Liver (tissue), 7 donors: ENCODE measurements at regions not wholly inside any gene's neighbourhood (a gene's known extent, or its start where the extent isn't known, plus 50 kb on each side); places are given as distances from the start of the nearest gene placed in this dataset.
"Not testable (repeated sequence)": the region's sequence is repeated elsewhere in the genome, so short reads cannot be mapped to it uniquely, and the experiment has no call there.

Experiments
- DNase-seq: peaks from one replicate; pipeline ENCODE4 v3.0.0-alpha.2; 2017; ENCODE audit warnings: low spot score
- H3K27ac ChIP-seq, 2 donors: one replicate each; pipeline ENCODE4 v1.7.0; 2013; ENCODE audit warnings: inconsistent platforms in 2 of 2, low read length in 2 of 2, control low read depth in 1 of 2, low read depth in 1 of 2, mild to moderate bottlenecking in 1 of 2
- H3K27me3 ChIP-seq, 4 donors: one replicate each; pipeline versions ENCODE4 v1.6.1 to v1.7.0; 2013; ENCODE audit warnings: low read length in 3 of 4, inconsistent platforms in 1 of 4, mild to moderate bottlenecking in 1 of 4, moderate library complexity in 1 of 4; ENCODE audit not compliant: control insufficient read depth in 4 of 4, insufficient read depth in 4 of 4
- H3K36me3 ChIP-seq, 4 donors: one replicate each; pipeline versions ENCODE4 v1.6.1 to v1.7.0; 2013; ENCODE audit warnings: low read length in 3 of 4, mild to moderate bottlenecking in 3 of 4, low read depth in 1 of 4, moderate library complexity in 1 of 4; ENCODE audit not compliant: control insufficient read depth in 4 of 4, insufficient read depth in 3 of 4
- H3K4me1 ChIP-seq, 4 donors: one replicate each; pipeline versions ENCODE4 v1.6.1 to v1.7.0; 2013; ENCODE audit warnings: low read length in 3 of 4, mild to moderate bottlenecking in 3 of 4, moderate library complexity in 1 of 4; ENCODE audit not compliant: control insufficient read depth in 4 of 4, insufficient read depth in 4 of 4
- H3K4me3 ChIP-seq, 3 donors: one replicate each; pipeline versions ENCODE4 v1.6.1 to v1.7.0; 2013; ENCODE audit warnings: low read length in 3 of 3, control low read depth in 1 of 3, low read depth in 1 of 3, mild to moderate bottlenecking in 1 of 3
- H3K9ac ChIP-seq, 2 donors: one replicate each; pipeline ENCODE4 v1.7.0; 2013; ENCODE audit warnings: low read length in 2 of 2, mild to moderate bottlenecking in 2 of 2, moderate library complexity in 2 of 2, control low read depth in 1 of 2, low read depth in 1 of 2
- H3K9me3 ChIP-seq, 4 donors: one replicate each; pipeline versions ENCODE4 v1.6.1 to v1.7.0; 2013; ENCODE audit warnings: low read length in 3 of 4; ENCODE audit not compliant: control insufficient read depth in 4 of 4
- EGR1 ChIP-seq, 2 donors: IDR thresholded peaks; 2 replicates each; pipeline ENCODE4 v1.6.1; 2016 to 2018; ENCODE audit warnings: antibody characterized with exemption in 2 of 2, low read depth in 2 of 2
- FOXA1 ChIP-seq: IDR thresholded peaks from 2 replicates; pipeline ENCODE4 v1.6.1; 2016; ENCODE audit warnings: antibody characterized with exemption
- FOXA2 ChIP-seq: IDR thresholded peaks from 2 replicates; pipeline ENCODE4 v1.6.1; 2016; ENCODE audit warnings: antibody characterized with exemption
- GABPA ChIP-seq, 2 donors: IDR thresholded peaks in 1 of 2; conservative IDR thresholded peaks in 1 of 2; 2 replicates each; pipeline ENCODE4 v1.6.1; 2016; ENCODE audit warnings: antibody characterized with exemption in 2 of 2, mild to moderate bottlenecking in 1 of 2, moderate library complexity in 1 of 2
- HNF4G ChIP-seq: IDR thresholded peaks from 2 replicates; pipeline ENCODE4 v1.6.1; 2016; ENCODE audit warnings: antibody characterized with exemption
- NR2F2 ChIP-seq: IDR thresholded peaks from 2 replicates; pipeline ENCODE4 v1.6.1; 2016; ENCODE audit warnings: antibody characterized with exemption
- RAD21 ChIP-seq, 2 donors: IDR thresholded peaks; 2 replicates each; pipeline ENCODE4 v1.6.1; 2016; ENCODE audit warnings: antibody characterized with exemption in 2 of 2, mild to moderate bottlenecking in 2 of 2
- RXRA ChIP-seq, 2 donors: IDR thresholded peaks; 2 replicates each; pipeline ENCODE4 v1.6.1; 2017 to 2018; ENCODE audit warnings: antibody characterized with exemption in 2 of 2, mild to moderate bottlenecking in 1 of 2
- SP1 ChIP-seq: IDR thresholded peaks from 2 replicates; pipeline ENCODE4 v1.6.1; 2018; ENCODE audit warnings: antibody characterized with exemption, mild to moderate bottlenecking
- WGBS: extraction: QIAGEN DNeasy Blood & Tissue Kit; methylation state at CpG from one replicate; pipeline ENCODE4 v1.1.7; 2013; 5-methylcytosine and 5-hydroxymethylcytosine counted together
- TF ChIP-seq, protein P1 (sequence below): IDR thresholded peaks from 2 replicates; pipeline ENCODE4 v1.6.1; 2016; ENCODE audit warnings: antibody characterized with exemption, mild to moderate bottlenecking
- TF ChIP-seq, protein P2 (sequence below): IDR thresholded peaks from 2 replicates; pipeline ENCODE4 v1.6.1; 2016; ENCODE audit warnings: antibody characterized with exemption
- donor health status: healthy.
- donor health status: healthy.
- donor health status: healthy.
- donor health status: healthy.

DNA sequence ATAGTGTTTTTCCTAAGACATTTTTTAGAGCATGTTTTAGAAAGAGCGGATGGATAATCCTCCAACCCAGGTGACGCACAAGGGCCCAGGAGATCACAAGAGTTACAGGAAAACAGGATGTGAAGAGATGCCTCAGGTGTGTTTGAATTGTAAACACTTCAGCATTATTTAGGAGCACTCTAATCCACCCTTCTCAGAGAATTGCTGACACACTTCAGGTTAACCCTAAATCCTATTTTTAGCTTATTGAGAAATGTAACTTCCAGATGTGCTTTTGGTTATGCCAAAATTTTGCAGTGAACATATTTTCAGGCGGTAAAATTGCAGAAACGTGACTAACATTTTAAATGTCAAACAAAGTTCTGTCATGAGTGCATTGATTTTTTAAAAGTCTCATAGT is 755.4 kb upstream of the CTNND2 start:
- Histone ChIP-seq H3K27ac (no peak overlapping the region), H3K9ac (no peak overlapping the region), H3K36me3 (no peaks in the 10 kb centered on the region), H3K4me1 (no peaks in the 10 kb centered on the region), H3K9me3 (peaks cover 0 to 2% (median 0%) of the 10 kb centered on the region in 4 donors), H3K4me3 (no peak overlapping the region), H3K27me3 (no peaks in the 10 kb centered on the region)
- DNase-seq, result no peak
- WGBS, result 81% methylated on average over 4 of the region's 4 CpGs
- TF ChIP-seq, protein P1, sequence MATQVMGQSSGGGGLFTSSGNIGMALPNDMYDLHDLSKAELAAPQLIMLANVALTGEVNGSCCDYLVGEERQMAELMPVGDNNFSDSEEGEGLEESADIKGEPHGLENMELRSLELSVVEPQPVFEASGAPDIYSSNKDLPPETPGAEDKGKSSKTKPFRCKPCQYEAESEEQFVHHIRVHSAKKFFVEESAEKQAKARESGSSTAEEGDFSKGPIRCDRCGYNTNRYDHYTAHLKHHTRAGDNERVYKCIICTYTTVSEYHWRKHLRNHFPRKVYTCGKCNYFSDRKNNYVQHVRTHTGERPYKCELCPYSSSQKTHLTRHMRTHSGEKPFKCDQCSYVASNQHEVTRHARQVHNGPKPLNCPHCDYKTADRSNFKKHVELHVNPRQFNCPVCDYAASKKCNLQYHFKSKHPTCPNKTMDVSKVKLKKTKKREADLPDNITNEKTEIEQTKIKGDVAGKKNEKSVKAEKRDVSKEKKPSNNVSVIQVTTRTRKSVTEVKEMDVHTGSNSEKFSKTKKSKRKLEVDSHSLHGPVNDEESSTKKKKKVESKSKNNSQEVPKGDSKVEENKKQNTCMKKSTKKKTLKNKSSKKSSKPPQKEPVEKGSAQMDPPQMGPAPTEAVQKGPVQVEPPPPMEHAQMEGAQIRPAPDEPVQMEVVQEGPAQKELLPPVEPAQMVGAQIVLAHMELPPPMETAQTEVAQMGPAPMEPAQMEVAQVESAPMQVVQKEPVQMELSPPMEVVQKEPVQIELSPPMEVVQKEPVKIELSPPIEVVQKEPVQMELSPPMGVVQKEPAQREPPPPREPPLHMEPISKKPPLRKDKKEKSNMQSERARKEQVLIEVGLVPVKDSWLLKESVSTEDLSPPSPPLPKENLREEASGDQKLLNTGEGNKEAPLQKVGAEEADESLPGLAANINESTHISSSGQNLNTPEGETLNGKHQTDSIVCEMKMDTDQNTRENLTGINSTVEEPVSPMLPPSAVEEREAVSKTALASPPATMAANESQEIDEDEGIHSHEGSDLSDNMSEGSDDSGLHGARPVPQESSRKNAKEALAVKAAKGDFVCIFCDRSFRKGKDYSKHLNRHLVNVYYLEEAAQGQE, result no peak
- TF ChIP-seq SP1, result no peak
- TF ChIP-seq FOXA1, result no peak
- TF ChIP-seq GABPA (IDR thresholded peaks at IDR 0.05 in 1 of 2, conservative IDR thresholded peaks at IDR 0.05 in 1 of 2), result no peak
- no peak for TF ChIP-seq NR2F2

DNA sequence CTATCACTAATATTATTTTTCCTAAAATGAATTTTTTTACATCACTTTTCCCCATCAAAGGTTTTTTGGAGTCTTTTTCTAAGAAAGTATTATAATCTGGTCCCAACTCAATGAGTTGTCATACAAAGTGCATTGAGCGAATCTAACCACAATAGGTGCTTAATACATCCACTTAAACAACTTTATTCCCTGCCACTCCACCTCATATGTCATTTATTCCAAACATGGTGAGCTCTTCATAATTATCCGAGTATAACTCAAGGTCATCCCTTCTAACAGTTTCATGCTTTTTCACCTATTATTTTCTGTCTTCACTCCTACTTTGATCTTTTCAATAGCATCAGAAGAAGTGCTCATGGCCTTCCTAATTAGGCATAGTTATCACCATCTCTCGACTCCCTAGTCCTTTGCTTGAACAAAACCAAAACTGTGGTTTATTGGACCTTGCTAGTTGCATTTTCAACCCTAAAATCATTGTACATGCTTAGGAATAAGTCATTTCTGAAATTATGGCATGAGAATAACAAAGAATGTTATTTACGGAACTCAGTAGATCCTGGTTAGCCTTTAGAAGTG is 754.7 kb upstream of the CTNND2 start:
- DNase-seq, result no peak
- no peak overlapping the region for H3K9ac ChIP-seq
- no peaks in the 10 kb centered on the region for H3K36me3 ChIP-seq
- peaks cover 0 to 2% (median 0%) of the 10 kb centered on the region in 4 donors for H3K9me3 ChIP-seq
- H3K4me3 ChIP-seq, result no peak overlapping the region
- no peaks in the 10 kb centered on the region for H3K4me1 ChIP-seq
- H3K27ac ChIP-seq, result no peak overlapping the region
- H3K27me3 ChIP-seq, result no peaks in the 10 kb centered on the region
- TF ChIP-seq GABPA (IDR thresholded peaks at IDR 0.05 in 1 of 2, conservative IDR thresholded peaks at IDR 0.05 in 1 of 2) (no peak), FOXA1 (no peak), RAD21 (IDR thresholded peaks at IDR 0.05) (no peak), NR2F2 (no peak), RXRA (IDR thresholded peaks at IDR 0.05) (no peak), FOXA2 (no peak), EGR1 (IDR thresholded peaks at IDR 0.05; ENCODE audit: low read depth in 2 of 2) (no peak), HNF4G (no peak)
- TF ChIP-seq, protein P2, sequence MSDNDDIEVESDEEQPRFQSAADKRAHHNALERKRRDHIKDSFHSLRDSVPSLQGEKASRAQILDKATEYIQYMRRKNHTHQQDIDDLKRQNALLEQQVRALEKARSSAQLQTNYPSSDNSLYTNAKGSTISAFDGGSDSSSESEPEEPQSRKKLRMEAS, result no peak
- WGBS, result 66% methylated on average over 4 of the region's 4 CpGs

DNA sequence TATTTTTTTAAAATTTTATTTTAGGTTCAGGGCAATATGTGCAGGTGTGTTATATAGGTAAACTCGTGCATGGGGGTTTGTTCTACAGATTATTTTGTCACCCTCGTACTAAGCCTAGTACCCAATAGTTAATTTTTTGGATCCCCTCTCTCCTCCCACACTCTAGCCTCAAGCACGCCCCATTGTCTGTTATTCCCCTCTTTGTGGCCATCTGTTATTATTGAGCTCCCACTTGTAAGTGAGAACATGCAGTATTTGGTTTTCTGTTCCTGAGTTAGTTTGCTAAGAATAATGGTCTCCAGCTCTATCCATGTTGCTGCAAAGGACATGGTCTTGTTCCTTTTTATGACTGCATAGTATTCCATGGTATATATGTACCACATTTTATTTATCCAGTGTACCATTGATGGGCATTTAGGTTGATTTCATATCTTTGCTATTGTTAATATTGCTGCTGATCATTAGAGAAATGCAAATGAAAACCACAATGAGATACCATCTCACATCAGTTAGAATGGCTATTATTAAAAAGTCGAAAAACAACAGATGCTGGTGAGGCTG is 753.7 kb upstream of the CTNND2 start:
- H3K4me1 ChIP-seq, H3K27ac ChIP-seq, H3K9ac ChIP-seq, DNase-seq, H3K27me3 ChIP-seq, H3K36me3 ChIP-seq, H3K9me3 ChIP-seq, H3K4me3 ChIP-seq: not testable (repeated sequence)
- 64% methylated on average over 4 of the region's 4 CpGs for WGBS
